PC-9 (cell line): ENCODE measurements at regions not wholly inside any gene's neighbourhood (a gene's known extent, or its start where the extent isn't known, plus 50 kb on each side); places are given as distances from the start of the nearest gene placed in this dataset.

Experiments used
- BruUV-seq: library from RNA; stranded (reverse); fragments of 400-500 nt; replicated peaks from 2 replicates; lab custom pipeline; 2021; lab: Mats Ljungman, UMichigan
- CTCF ChIA-PET: fragments of 300-600 bp; sonication (Branson Sonifier 250); formaldehyde crosslinking; loops from one replicate; lab custom pipeline; 2022; ENCODE audit warnings: antibody characterized with exemption; lab: Charles Lee
- POLR2A ChIA-PET: fragments of 300-600 bp; sonication (Branson Sonifier 250); formaldehyde crosslinking; loops from one replicate; lab custom pipeline; 2022; ENCODE audit warnings: antibody characterized with exemption; ENCODE audit not compliant: unreplicated experiment; lab: Charles Lee
- DNase-seq, 2 experiments: peaks; one replicate each; pipeline versions ENCODE4 v3.0.0 to v3.0.0-alpha.2; 2015 to 2022; ENCODE audit warnings: mixed read lengths in 1 of 2
- H2AFZ ChIP-seq: fragments of 200-600 bp; sonication (generic); 2 replicates; pipeline ENCODE4 v1.8.1; 2017; ENCODE audit warnings: antibody characterized with exemption
- H3F3A ChIP-seq: fragments of 200-600 bp; sonication (generic); 2 replicates; pipeline ENCODE4 v1.8.1; 2017; ENCODE audit warnings: antibody characterized with exemption, mild to moderate bottlenecking, low read depth; ENCODE audit not compliant: insufficient read depth
- H3K27ac ChIP-seq: fragments of 200-600 bp; sonication (generic); 2 replicates; pipeline ENCODE4 v1.6.1; 2016; ENCODE audit warnings: mixed run types
- H3K27me3 ChIP-seq: fragments of 200-600 bp; sonication (generic); 2 replicates; pipeline ENCODE4 v1.6.1; 2016; ENCODE audit warnings: low read depth, mixed run types; ENCODE audit not compliant: insufficient read depth
- H3K36me3 ChIP-seq: fragments of 200-600 bp; sonication (generic); 2 replicates; pipeline ENCODE4 v1.6.1; 2016; ENCODE audit warnings: low read depth, mixed run types
- H3K4me1 ChIP-seq: fragments of 200-600 bp; sonication (generic); replicated peaks from 2 replicates; pipeline ENCODE4 v1.6.1; 2016; ENCODE audit warnings: mixed run types; ENCODE audit not compliant: insufficient read depth
- H3K4me2 ChIP-seq: fragments of 200-600 bp; sonication (generic); 2 replicates; pipeline ENCODE4 v1.6.1; 2017; ENCODE audit warnings: mixed run types
- H3K4me3 ChIP-seq: fragments of 200-600 bp; sonication (generic); 2 replicates; pipeline ENCODE4 v1.6.1; 2016; ENCODE audit warnings: mixed run types
- H3K79me2 ChIP-seq: fragments of 200-600 bp; sonication (generic); 2 replicates; pipeline ENCODE4 v1.6.1; 2017; ENCODE audit warnings: low read depth, mixed run types
- H3K9me2 ChIP-seq: fragments of 200-600 bp; sonication (generic); 2 replicates; pipeline ENCODE4 v1.8.1; 2017; ENCODE audit warnings: mild to moderate bottlenecking; ENCODE audit not compliant: insufficient read depth
- H3K9me3 ChIP-seq: fragments of 200-600 bp; sonication (generic); 2 replicates; pipeline ENCODE4 v1.8.1; 2016; ENCODE audit warnings: low read depth; ENCODE audit not compliant: insufficient read depth
- H4K20me1 ChIP-seq: fragments of 200-600 bp; sonication (generic); 2 replicates; pipeline ENCODE4 v1.8.1; 2017; ENCODE audit not compliant: insufficient read depth
- CTCF ChIP-seq: fragments of 200-600 bp; sonication (generic); conservative IDR thresholded peaks from 2 replicates; pipeline ENCODE4 v1.6.1; 2017; ENCODE audit warnings: mixed run types, antibody characterized with exemption, mild to moderate bottlenecking, moderate library complexity
- EZH2 ChIP-seq: fragments of 200-600 bp; sonication (generic); IDR thresholded peaks from 2 replicates; pipeline ENCODE4 v1.8.0; 2017; ENCODE audit warnings: antibody characterized with exemption, low read depth
- intact Hi-C: fragments of 100-400 bp; cut with micrococcal nuclease; formaldehyde crosslinking; loops from one replicate; pipeline ENCODE4 v1.10.0; 2022; ENCODE audit not compliant: unreplicated experiment

GRCh38 chr18:70720607-70721006 lies 431.8 kb downstream of the SOCS6 start:
- H3K4me2 ChIP-seq: no peak overlapping the region
- H3F3A ChIP-seq: no peaks in the 10 kb centered on the region
- no peaks in the 10 kb centered on the region for H3K9me3 ChIP-seq
- POLR2A ChIA-PET: no interaction called here
- CTCF ChIA-PET: no interaction called here
- no peak overlapping the region for H2AFZ ChIP-seq
- no peaks in the 10 kb centered on the region for H3K36me3 ChIP-seq
- no peaks in the 10 kb centered on the region for H3K79me2 ChIP-seq
- no TSS peak for BruUV-seq
- H3K4me3 ChIP-seq: no peak overlapping the region
- intact Hi-C loops: no loop called here
- H3K4me1 ChIP-seq: no peaks in the 10 kb centered on the region
- no peaks in the 10 kb centered on the region for H4K20me1 ChIP-seq
- TF ChIP-seq EZH2 (no peak), CTCF (no peak)
- H3K27me3 ChIP-seq: peaks cover 7% of the 10 kb centered on the region
- H3K27ac ChIP-seq: no peak overlapping the region
- no peak for DNase-seq
- no peaks in the 10 kb centered on the region for H3K9me2 ChIP-seq

DNA sequence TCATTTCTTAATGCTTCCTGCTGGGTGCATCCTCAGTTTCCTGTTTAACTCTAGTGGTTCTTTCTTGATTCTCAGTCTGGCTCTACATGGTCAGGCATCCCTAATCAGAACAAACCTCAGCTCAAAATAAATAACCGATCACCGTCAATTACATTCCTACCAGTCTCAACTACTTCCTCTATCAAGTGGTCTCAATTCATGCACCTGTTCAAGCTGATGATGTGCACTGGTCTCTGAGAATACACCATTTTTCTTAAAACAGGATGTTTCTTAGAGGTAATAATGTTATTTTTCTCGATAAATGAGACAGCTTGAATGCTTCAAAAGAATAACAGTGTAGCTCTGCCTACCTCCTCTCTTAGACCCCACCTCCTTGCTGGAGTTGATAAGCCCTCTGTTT lies 420.9 kb downstream of the SOCS6 start:
- no peaks in the 10 kb centered on the region for H3K79me2 ChIP-seq
- H3K9me2 ChIP-seq: no peaks in the 10 kb centered on the region
- H3K9me3 ChIP-seq: no peaks in the 10 kb centered on the region
- H2AFZ ChIP-seq: no peak overlapping the region
- H3K27me3 ChIP-seq: peaks cover 3% of the 10 kb centered on the region; the same call in 1 of the 2 replicates
- no peaks in the 10 kb centered on the region for H3K36me3 ChIP-seq
- CTCF ChIA-PET: no interaction called here
- no peak overlapping the region for H3K4me3 ChIP-seq
- intact Hi-C loops: no loop called here
- POLR2A ChIA-PET: no interaction called here
- BruUV-seq: no TSS peak
- DNase-seq: no peak
- no peaks in the 10 kb centered on the region for H4K20me1 ChIP-seq
- no peak overlapping the region for H3K4me2 ChIP-seq
- TF ChIP-seq CTCF: no peak
- no peak for TF ChIP-seq EZH2
- no peak overlapping the region for H3K27ac ChIP-seq
- H3K4me1 ChIP-seq: no peaks in the 10 kb centered on the region
- no peaks in the 10 kb centered on the region for H3F3A ChIP-seq

GRCh38 chr18:70709144-70709543 lies 420.3 kb downstream of the SOCS6 start:
- CTCF ChIA-PET: no interaction called here
- no peak for TF ChIP-seq EZH2
- TF ChIP-seq CTCF: no peak
- intact Hi-C loops: no loop called here
- peaks cover 3% of the 10 kb centered on the region; the same call in 1 of the 2 replicates for H3K27me3 ChIP-seq
- H2AFZ ChIP-seq: no peak overlapping the region
- POLR2A ChIA-PET: no interaction called here
- H3K79me2 ChIP-seq: no peaks in the 10 kb centered on the region
- BruUV-seq: no TSS peak
- H3K4me1 ChIP-seq: no peaks in the 10 kb centered on the region
- no peaks in the 10 kb centered on the region for H3K36me3 ChIP-seq
- no peaks in the 10 kb centered on the region for H3K9me2 ChIP-seq
- DNase-seq: no peak
- H3K27ac ChIP-seq: no peak overlapping the region
- H4K20me1 ChIP-seq: no peaks in the 10 kb centered on the region
- H3K9me3 ChIP-seq: no peaks in the 10 kb centered on the region
- H3F3A ChIP-seq: no peaks in the 10 kb centered on the region
- no peak overlapping the region for H3K4me3 ChIP-seq
- no peak overlapping the region for H3K4me2 ChIP-seq
